Stomach (tissue), 4 donors: ENCODE measurements at regions not wholly inside any gene's neighbourhood (a gene's known extent, or its start where the extent isn't known, plus 50 kb on each side); places are given as distances from the start of the nearest gene placed in this dataset.

Experiments
- CTCF ChIP-seq, 7 experiments: fragments of 450-650 bp in 4 of 7; fragments of 200-600 bp in 3 of 7; sonication (generic) in 3 of 7; IDR thresholded peaks; one replicate each; pipeline ENCODE4 v1.5.1; 2016 to 2019; ENCODE audit warnings: antibody characterized with exemption in 7 of 7, control low read depth in 2 of 7, mild to moderate bottlenecking in 1 of 7
- EP300 ChIP-seq: sonication (generic); formaldehyde crosslinking; IDR thresholded peaks from one replicate; pipeline ENCODE4 v1.6.1; 2017; ENCODE audit warnings: antibody characterized with exemption
- POLR2A ChIP-seq, 4 donors: fragments of 450-650 bp; IDR thresholded peaks; one replicate each; pipeline ENCODE4 v1.6.1; 2016; ENCODE audit warnings: antibody characterized with exemption in 4 of 4, control low read depth in 2 of 4, mild to moderate bottlenecking in 1 of 4, moderate library complexity in 1 of 4
- POLR2AphosphoS5 ChIP-seq, 3 donors: sonication (generic); formaldehyde crosslinking; IDR thresholded peaks; one replicate each; pipeline ENCODE4 v1.6.1; 2016; ENCODE audit warnings: antibody characterized with exemption in 3 of 3

DNA sequence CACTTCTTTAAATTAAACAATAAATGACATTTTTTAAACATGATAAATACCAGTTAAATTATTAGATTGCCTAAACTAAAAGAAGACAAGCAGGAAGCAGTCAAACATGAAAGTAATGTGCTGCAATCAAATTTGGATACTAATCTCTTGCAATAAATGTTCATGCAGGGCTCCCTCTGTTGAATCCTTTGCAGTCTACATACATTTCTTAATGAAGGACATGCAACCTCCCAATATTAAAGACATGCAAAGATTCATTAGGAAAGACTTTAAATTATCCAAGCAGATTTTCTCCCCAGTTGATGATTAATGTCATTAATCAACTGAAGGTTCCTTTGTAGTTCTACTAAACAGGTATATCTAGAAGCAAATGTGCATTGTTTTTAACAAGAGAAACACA lies 245.4 kb downstream of the ZIC4 start:
- TF ChIP-seq EP300, result no peak
- TF ChIP-seq POLR2A (IDR thresholded peaks at IDR 0.05), result no peak
- TF ChIP-seq CTCF (IDR thresholded peaks at IDR 0.05), result no peak
- no peak for TF ChIP-seq POLR2AphosphoS5 (IDR thresholded peaks at IDR 0.05)
